ENCODE measurements at regions not wholly inside any gene's neighbourhood (a gene's known extent, or its start where the extent isn't known, plus 50 kb on each side); places are given as distances from the start of the nearest gene placed in this dataset.

DNA sequence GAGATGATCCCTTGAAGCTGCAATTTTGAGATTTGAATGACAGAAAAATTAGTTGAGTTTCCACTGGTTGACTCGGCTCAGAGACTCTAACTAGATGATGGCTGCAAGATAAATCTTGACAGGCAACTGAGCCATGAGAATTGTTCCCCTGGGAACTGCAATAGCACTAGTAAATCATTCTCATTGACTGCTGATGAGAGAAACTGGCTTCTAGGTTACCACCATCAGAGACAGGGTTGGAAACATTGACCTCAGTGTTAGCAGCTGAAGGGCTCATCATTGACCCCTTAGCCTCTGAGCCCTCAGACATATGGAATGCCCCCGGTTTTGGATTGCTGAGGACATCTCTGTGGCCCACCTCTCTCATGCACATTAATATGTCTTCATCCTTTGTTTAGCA lies 125.4 kb upstream of the COX10 start:
- FAIRE-seq (no peak), DNase-seq (no peak)
- Histone ChIP-seq H3K9me3 (ENCODE audit: control insufficient read depth in 2 of 3, insufficient read depth in 1 of 3, low read length in 3 of 3) (no peaks in the 10 kb centered on the region), H3K27ac (ENCODE audit: low read depth in 2 of 2, low read length in 2 of 2) (no peak overlapping the region), H3K4me1 (ENCODE audit: control insufficient read depth in 2 of 3, insufficient read depth in 2 of 3, low read depth in 1 of 3, low read length in 3 of 3) (no peaks in the 10 kb centered on the region), H3K36me3 (ENCODE audit: control insufficient read depth in 2 of 3, insufficient read depth in 3 of 3, low read length in 3 of 3) (no peaks in the 10 kb centered on the region), H3K4me3 (ENCODE audit: low read length in 3 of 3) (no peak overlapping the region), H3K27me3 (ENCODE audit: control insufficient read depth, insufficient read depth, low read length) (no peaks in the 10 kb centered on the region), H3K9ac (ENCODE audit: low read length in 3 of 3) (no peak overlapping the region)
- intact Hi-C loops (cut with DNase I): no loop called here
- TF ChIP-seq, protein P1, sequence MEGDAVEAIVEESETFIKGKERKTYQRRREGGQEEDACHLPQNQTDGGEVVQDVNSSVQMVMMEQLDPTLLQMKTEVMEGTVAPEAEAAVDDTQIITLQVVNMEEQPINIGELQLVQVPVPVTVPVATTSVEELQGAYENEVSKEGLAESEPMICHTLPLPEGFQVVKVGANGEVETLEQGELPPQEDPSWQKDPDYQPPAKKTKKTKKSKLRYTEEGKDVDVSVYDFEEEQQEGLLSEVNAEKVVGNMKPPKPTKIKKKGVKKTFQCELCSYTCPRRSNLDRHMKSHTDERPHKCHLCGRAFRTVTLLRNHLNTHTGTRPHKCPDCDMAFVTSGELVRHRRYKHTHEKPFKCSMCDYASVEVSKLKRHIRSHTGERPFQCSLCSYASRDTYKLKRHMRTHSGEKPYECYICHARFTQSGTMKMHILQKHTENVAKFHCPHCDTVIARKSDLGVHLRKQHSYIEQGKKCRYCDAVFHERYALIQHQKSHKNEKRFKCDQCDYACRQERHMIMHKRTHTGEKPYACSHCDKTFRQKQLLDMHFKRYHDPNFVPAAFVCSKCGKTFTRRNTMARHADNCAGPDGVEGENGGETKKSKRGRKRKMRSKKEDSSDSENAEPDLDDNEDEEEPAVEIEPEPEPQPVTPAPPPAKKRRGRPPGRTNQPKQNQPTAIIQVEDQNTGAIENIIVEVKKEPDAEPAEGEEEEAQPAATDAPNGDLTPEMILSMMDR (IDR thresholded peaks at IDR 0.05; ENCODE audit: borderline replicate concordance, extremely low read depth, insufficient read depth): no peak

GRCh38 chr17:13947499-13947898 lies 121.8 kb upstream of the COX10 start:
- Histone ChIP-seq H3K27ac (ENCODE audit: low read depth in 2 of 2, low read length in 2 of 2) (no peak overlapping the region), H3K27me3 (ENCODE audit: control insufficient read depth, insufficient read depth, low read length) (no peaks in the 10 kb centered on the region), H3K4me3 (ENCODE audit: low read length in 3 of 3) (no peak overlapping the region), H3K9ac (ENCODE audit: low read length in 3 of 3) (no peak overlapping the region), H3K9me3 (ENCODE audit: control insufficient read depth in 2 of 3, insufficient read depth in 1 of 3, low read length in 3 of 3) (no peaks in the 10 kb centered on the region), H3K36me3 (ENCODE audit: control insufficient read depth in 2 of 3, insufficient read depth in 3 of 3, low read length in 3 of 3) (no peaks in the 10 kb centered on the region), H3K4me1 (ENCODE audit: control insufficient read depth in 2 of 3, insufficient read depth in 2 of 3, low read depth in 1 of 3, low read length in 3 of 3) (no peaks in the 10 kb centered on the region)
- TF ChIP-seq, protein P1 (IDR thresholded peaks at IDR 0.05; ENCODE audit: borderline replicate concordance, extremely low read depth, insufficient read depth): no peak
- intact Hi-C loops (cut with DNase I): no loop called here
- FAIRE-seq (no peak), DNase-seq (no peak)

DNA sequence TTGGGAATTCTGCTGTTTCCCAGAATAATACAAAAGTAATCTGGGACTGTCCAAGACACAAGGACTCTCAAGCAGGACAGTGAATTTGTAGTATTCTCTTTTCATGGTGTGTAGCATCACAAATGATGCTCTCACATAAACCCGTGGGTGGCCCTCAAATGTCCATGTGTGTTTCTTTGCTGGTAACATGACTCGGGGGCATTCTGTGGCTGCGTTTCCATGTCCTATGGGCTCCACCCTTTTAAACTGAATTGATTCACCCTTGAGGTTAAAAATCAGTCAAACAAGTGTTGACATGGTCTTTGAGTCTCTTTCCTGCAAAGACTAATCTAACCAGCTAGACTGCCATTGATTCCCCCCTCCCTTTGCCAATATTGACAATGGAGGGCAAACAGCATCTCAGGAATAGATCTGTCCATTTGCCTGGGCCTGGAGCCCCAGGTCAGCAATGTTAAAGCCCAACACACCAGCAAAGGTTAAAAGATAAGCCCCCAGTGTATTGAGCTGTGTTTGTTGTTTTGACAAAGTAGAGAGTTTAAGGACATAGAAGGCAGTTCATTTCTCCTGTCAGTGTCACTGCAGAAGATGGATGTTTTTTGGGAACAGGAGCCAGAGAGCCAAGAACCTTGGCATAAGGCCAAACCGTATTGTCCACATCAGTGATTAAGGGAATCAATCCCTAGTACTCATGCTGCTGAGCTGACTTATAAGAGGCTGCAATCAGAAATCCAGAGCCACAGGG lies 117.1 kb upstream of the COX10 start:
- no peak overlapping the region for H3K4me3 ChIP-seq (ENCODE audit: low read length in 3 of 3)
- intact Hi-C loops (cut with DNase I): no loop called here
- H3K4me1 ChIP-seq (ENCODE audit: control insufficient read depth in 2 of 3, insufficient read depth in 2 of 3, low read depth in 1 of 3, low read length in 3 of 3): no peaks in the 10 kb centered on the region
- no peaks in the 10 kb centered on the region for H3K27me3 ChIP-seq (ENCODE audit: control insufficient read depth, insufficient read depth, low read length)
- H3K9ac ChIP-seq (ENCODE audit: low read length in 3 of 3): no peak overlapping the region
- DNase-seq (peak in 2 of 5 donors; percentile 7 to 24), FAIRE-seq (no peak)
- no peaks in the 10 kb centered on the region for H3K9me3 ChIP-seq (ENCODE audit: control insufficient read depth in 2 of 3, insufficient read depth in 1 of 3, low read length in 3 of 3)
- no peak overlapping the region for H3K27ac ChIP-seq (ENCODE audit: low read depth in 2 of 2, low read length in 2 of 2)
- H3K36me3 ChIP-seq (ENCODE audit: control insufficient read depth in 2 of 3, insufficient read depth in 3 of 3, low read length in 3 of 3): no peaks in the 10 kb centered on the region
- TF ChIP-seq, protein P1 (IDR thresholded peaks at IDR 0.05; ENCODE audit: borderline replicate concordance, extremely low read depth, insufficient read depth): no peak

DNA sequence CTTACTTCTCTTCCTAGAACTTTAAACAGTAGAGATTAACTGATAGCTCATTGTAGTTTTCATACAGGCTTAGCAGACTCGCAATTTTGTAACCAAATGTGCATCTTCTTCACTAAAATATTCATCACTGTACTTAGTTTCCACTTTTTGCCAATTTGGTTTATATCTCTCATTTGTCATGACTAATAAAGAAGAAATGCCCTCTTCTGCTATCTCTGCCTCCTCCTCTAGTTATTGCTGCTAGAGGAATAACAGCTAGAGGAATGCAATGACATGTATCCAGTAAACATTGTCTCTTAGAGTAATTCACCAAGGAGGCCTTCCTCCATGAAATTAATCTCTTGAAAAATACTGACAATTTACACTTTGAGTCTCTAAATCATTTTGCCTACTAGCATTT lies 115.5 kb upstream of the COX10 start:
- Histone ChIP-seq H3K4me1 (ENCODE audit: control insufficient read depth in 2 of 3, insufficient read depth in 2 of 3, low read depth in 1 of 3, low read length in 3 of 3) (no peaks in the 10 kb centered on the region), H3K4me3 (ENCODE audit: low read length in 3 of 3) (no peak overlapping the region), H3K9ac (ENCODE audit: low read length in 3 of 3) (no peak overlapping the region), H3K9me3 (ENCODE audit: control insufficient read depth in 2 of 3, insufficient read depth in 1 of 3, low read length in 3 of 3) (no peaks in the 10 kb centered on the region), H3K27ac (ENCODE audit: low read depth in 2 of 2, low read length in 2 of 2) (no peak overlapping the region), H3K27me3 (ENCODE audit: control insufficient read depth, insufficient read depth, low read length) (no peaks in the 10 kb centered on the region), H3K36me3 (ENCODE audit: control insufficient read depth in 2 of 3, insufficient read depth in 3 of 3, low read length in 3 of 3) (no peaks in the 10 kb centered on the region)
- FAIRE-seq (no peak), DNase-seq (no peak)
- intact Hi-C loops (cut with DNase I): no loop called here
- TF ChIP-seq, protein P1 (IDR thresholded peaks at IDR 0.05; ENCODE audit: borderline replicate concordance, extremely low read depth, insufficient read depth): no peak

All from kidney (tissue), 13 donors.